ENCODE measurements at regions not wholly inside any gene's neighbourhood (a gene's known extent, or its start where the extent isn't known, plus 50 kb on each side); places are given as distances from the start of the nearest gene placed in this dataset.

DNA sequence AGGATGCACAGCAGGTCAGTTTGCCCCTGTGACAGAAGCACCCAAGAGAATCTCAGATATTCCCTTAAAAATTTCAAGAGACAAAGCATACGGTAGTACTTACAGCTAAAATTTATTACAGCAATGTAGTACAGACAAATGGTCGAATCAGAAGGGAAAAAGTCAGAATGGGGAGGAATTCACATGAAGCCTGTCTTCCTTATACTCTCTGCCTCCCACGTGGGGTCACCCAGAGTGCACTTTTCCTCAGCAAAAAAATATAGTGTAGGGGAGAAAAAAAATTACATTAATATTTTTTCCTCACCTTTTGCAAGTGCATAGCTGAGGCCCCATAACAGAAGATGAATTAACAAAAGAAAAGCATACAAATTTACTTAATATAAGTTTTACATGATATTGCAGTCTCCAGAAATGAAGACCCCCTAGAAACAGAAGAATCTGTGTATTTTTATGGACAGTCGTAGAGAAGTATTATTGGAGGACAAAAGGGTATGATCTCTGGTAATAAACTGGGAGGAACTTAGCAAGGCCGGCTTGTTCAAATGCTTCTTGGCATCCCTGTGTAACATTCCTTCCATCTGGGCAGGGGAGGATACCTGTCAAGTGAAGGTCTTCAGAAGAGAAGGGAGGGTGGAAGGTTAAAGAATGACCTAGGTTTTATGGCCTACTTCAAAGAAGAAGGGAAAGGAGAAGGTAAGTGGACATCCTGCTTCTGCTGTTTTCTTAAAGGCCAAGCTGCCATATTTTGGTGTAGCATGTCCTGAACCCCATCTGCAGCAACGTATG, 270.6 kb upstream of the MAGI2 start:
- H3K4me1 ChIP-seq: no peaks in the 10 kb centered on the region
- no peak for TF ChIP-seq POLR2A (IDR thresholded peaks at IDR 0.05)
- no peak for TF ChIP-seq CTCF (IDR thresholded peaks at IDR 0.05 in 4 of 5, conservative IDR thresholded peaks at IDR 0.05 in 1 of 5)
- H3K4me3 ChIP-seq: no peak overlapping the region
- DNase-seq (no peak), ATAC-seq (no peak)
- no peaks in the 10 kb centered on the region for H3K27me3 ChIP-seq
- H3K27ac ChIP-seq: no peak overlapping the region
- H3K9me3 ChIP-seq: no peaks in the 10 kb centered on the region
- intact Hi-C loops (cut with DNase I; ENCODE audit: low total_unique reads) (no loop called here), in situ Hi-C loops (cut with MboI; ENCODE audit: low sequenced_read_pairs in 4 of 4) (no loop called here)
- H3K36me3 ChIP-seq: no peaks in the 10 kb centered on the region

- H3K27me3 ChIP-seq: no peaks in the 10 kb centered on the region
- no peak overlapping the region for H3K4me3 ChIP-seq
- no peak overlapping the region for H3K27ac ChIP-seq
- intact Hi-C loops (cut with DNase I; ENCODE audit: low total_unique reads): no loop called here
- in situ Hi-C loops (cut with MboI; ENCODE audit: low sequenced_read_pairs in 4 of 4): no loop called here
- H3K4me1 ChIP-seq: no peaks in the 10 kb centered on the region
- DNase-seq (no peak), ATAC-seq (no peak)
- TF ChIP-seq CTCF (IDR thresholded peaks at IDR 0.05 in 4 of 5, conservative IDR thresholded peaks at IDR 0.05 in 1 of 5): no peak
- H3K36me3 ChIP-seq: no peaks in the 10 kb centered on the region
- H3K9me3 ChIP-seq: no peaks in the 10 kb centered on the region
Observed at GRCh38 chr7:79722217-79722616, 268.8 kb upstream of the MAGI2 start.

- TF ChIP-seq CTCF (IDR thresholded peaks at IDR 0.05 in 4 of 5, conservative IDR thresholded peaks at IDR 0.05 in 1 of 5) (no peak), POLR2A (IDR thresholded peaks at IDR 0.05) (no peak)
- Histone ChIP-seq H3K27me3 (no peaks in the 10 kb centered on the region), H3K9me3 (no peaks in the 10 kb centered on the region), H3K4me1 (no peaks in the 10 kb centered on the region), H3K36me3 (no peaks in the 10 kb centered on the region), H3K4me3 (no peak overlapping the region), H3K27ac (no peak overlapping the region)
- in situ Hi-C loops (cut with MboI; ENCODE audit: low sequenced_read_pairs in 4 of 4) (no loop called here), intact Hi-C loops (cut with DNase I; ENCODE audit: low total_unique reads) (no loop called here)
- ATAC-seq (no peak), DNase-seq (no peak)
Observed at GRCh38 chr7:79719216-79719615, 265.7 kb upstream of the MAGI2 start.

GRCh38 chr7:79716329-79716728, 262.9 kb upstream of the MAGI2 start:
- ATAC-seq: no peak
- Histone ChIP-seq H3K9me3 (no peaks in the 10 kb centered on the region), H3K4me3 (no peak overlapping the region), H3K27me3 (no peaks in the 10 kb centered on the region), H3K36me3 (no peaks in the 10 kb centered on the region), H3K4me1 (no peaks in the 10 kb centered on the region), H3K27ac (no peak overlapping the region)
- intact Hi-C loops (cut with DNase I; ENCODE audit: low total_unique reads): no loop called here
- no peak for DNase-seq
- no peak for TF ChIP-seq CTCF (IDR thresholded peaks at IDR 0.05 in 4 of 5, conservative IDR thresholded peaks at IDR 0.05 in 1 of 5)
- TF ChIP-seq POLR2A (IDR thresholded peaks at IDR 0.05): no peak
- in situ Hi-C loops (cut with MboI; ENCODE audit: low sequenced_read_pairs in 4 of 4): no loop called here

- H3K9me3 ChIP-seq: no peaks in the 10 kb centered on the region
- H3K4me1 ChIP-seq: no peaks in the 10 kb centered on the region
- in situ Hi-C loops (cut with MboI; ENCODE audit: low sequenced_read_pairs in 4 of 4): no loop called here
- ATAC-seq (no peak), DNase-seq (no peak)
- no peaks in the 10 kb centered on the region for H3K27me3 ChIP-seq
- intact Hi-C loops (cut with DNase I; ENCODE audit: low total_unique reads): no loop called here
- no peaks in the 10 kb centered on the region for H3K36me3 ChIP-seq
- H3K27ac ChIP-seq: no peak overlapping the region
- no peak overlapping the region for H3K4me3 ChIP-seq
- TF ChIP-seq POLR2A (IDR thresholded peaks at IDR 0.05) (no peak), CTCF (IDR thresholded peaks at IDR 0.05 in 4 of 5, conservative IDR thresholded peaks at IDR 0.05 in 1 of 5) (no peak)
Observed at GRCh38 chr7:79714081-79714480, 260.6 kb upstream of the MAGI2 start.

Measured in gastrocnemius medialis (tissue), 4 donors.